Forelimb muscle (tissue), 1 donor: ENCODE measurements at regions not wholly inside any gene's neighbourhood (a gene's known extent, or its start where the extent isn't known, plus 50 kb on each side); places are given as distances from the start of the nearest gene placed in this dataset.

Source experiments
- DNase-seq: peaks from one replicate; pipeline ENCODE4 v3.0.0-alpha.2; 2013; ENCODE audit warnings: low read depth

GRCh38 chr13:112194167-112194530 is 127.2 kb downstream of the SOX1 start:
- no peak for DNase-seq

GRCh38 chr13:112194579-112194978 is 127.6 kb downstream of the SOX1 start:
- DNase-seq, result no peak

GRCh38 chr13:112198396-112199010 is 131.6 kb downstream of the SOX1 start:
- DNase-seq, result no peak

- no peak for DNase-seq
Measured at GRCh38 chr13:112200200-112200599, 133.3 kb downstream of the SOX1 start.

GRCh38 chr13:112202266-112202665 is 135.3 kb downstream of the SOX1 start:
- no peak for DNase-seq

- DNase-seq, result no peak
Measured at GRCh38 chr13:112202966-112203365, 136.0 kb downstream of the SOX1 start.

- DNase-seq, result no peak
Measured at GRCh38 chr13:112203614-112204013, 136.7 kb downstream of the SOX1 start.

GRCh38 chr13:112204346-112205327 is 137.7 kb downstream of the SOX1 start:
- no peak for DNase-seq

GRCh38 chr13:112205990-112206389 is 139.0 kb downstream of the SOX1 start:
- no peak for DNase-seq

- no peak for DNase-seq
Measured at GRCh38 chr13:112207129-112207528, 140.2 kb downstream of the SOX1 start.

- no peak for DNase-seq
Measured at GRCh38 chr13:112208656-112209055, 141.7 kb downstream of the SOX1 start.

GRCh38 chr13:112209266-112209665 is 142.3 kb downstream of the SOX1 start:
- no peak for DNase-seq

- DNase-seq, result no peak
Measured at GRCh38 chr13:112209711-112210110, 142.8 kb downstream of the SOX1 start.

GRCh38 chr13:112210371-112210770 is 143.4 kb downstream of the SOX1 start:
- DNase-seq, result no peak

- DNase-seq, result no peak
Measured at GRCh38 chr13:112212533-112212932, 145.6 kb downstream of the SOX1 start.

GRCh38 chr13:112213467-112214255 is 146.7 kb downstream of the SOX1 start:
- DNase-seq, result no peak

- no peak for DNase-seq
Measured at GRCh38 chr13:112215871-112216270, 148.9 kb downstream of the SOX1 start.

GRCh38 chr13:112217431-112217830 is 150.5 kb downstream of the SOX1 start:
- DNase-seq, result no peak

- DNase-seq, result no peak
Measured at GRCh38 chr13:112218416-112218815, 151.5 kb downstream of the SOX1 start.

- no peak for DNase-seq
Measured at GRCh38 chr13:112219740-112220139, 152.8 kb downstream of the SOX1 start.

- DNase-seq, result no peak
Measured at GRCh38 chr13:112220296-112220875, 153.4 kb downstream of the SOX1 start.

GRCh38 chr13:112220925-112221324 is 154.0 kb downstream of the SOX1 start:
- DNase-seq, result no peak
